Astrocyte (in vitro differentiated cells and primary cell): ENCODE measurements at regions not wholly inside any gene's neighbourhood (a gene's known extent, or its start where the extent isn't known, plus 50 kb on each side); places are given as distances from the start of the nearest gene placed in this dataset.

Experiments
- DNase-seq: peaks from one replicate; pipeline ENCODE4 v3.0.0-alpha.2; 2010; ENCODE audit warnings: low read depth
- FAIRE-seq: peaks from 2 replicates; lab custom pipeline; 2011; peaks lifted over from hg19 to GRCh38; lab: Jason Lieb, UNC
- H2AFZ ChIP-seq: 2 replicates; pipeline ENCODE4 v1.6.0; 2012; ENCODE audit warnings: low read depth, low read length, inconsistent platforms
- H3K27ac ChIP-seq: 2 replicates; pipeline ENCODE4 v1.5.1; 2011; ENCODE audit warnings: low read depth, low read length, inconsistent platforms
- H3K27me3 ChIP-seq: 2 replicates; pipeline ENCODE4 v1.6.0; 2011; ENCODE audit warnings: low read length, inconsistent platforms; ENCODE audit not compliant: insufficient read depth
- H3K36me3 ChIP-seq: 2 replicates; pipeline ENCODE4 v1.5.1; 2011; ENCODE audit warnings: low read length, inconsistent platforms; ENCODE audit not compliant: insufficient read depth
- H3K4me1 ChIP-seq: 2 replicates; pipeline ENCODE4 v1.5.1; 2011; ENCODE audit warnings: low read length, inconsistent platforms; ENCODE audit not compliant: insufficient read depth
- H3K4me2 ChIP-seq: 2 replicates; pipeline ENCODE4 v1.6.0; 2012; ENCODE audit warnings: low read length, inconsistent platforms
- H3K4me3 ChIP-seq: 2 replicates; pipeline ENCODE4 v1.5.1; 2011; ENCODE audit warnings: low read depth, mild to moderate bottlenecking, low read length, inconsistent platforms; ENCODE audit not compliant: insufficient read depth
- H3K79me2 ChIP-seq: 2 replicates; pipeline ENCODE4 v1.6.0; 2012; ENCODE audit warnings: mild to moderate bottlenecking, low read length, inconsistent platforms; ENCODE audit not compliant: insufficient read depth
- H3K9ac ChIP-seq: 2 replicates; pipeline ENCODE4 v1.6.0; 2012; ENCODE audit warnings: mild to moderate bottlenecking, low read length, inconsistent platforms
- H3K9me3 ChIP-seq: 2 replicates; pipeline ENCODE4 v1.5.1; 2012; ENCODE audit warnings: low read depth, mild to moderate bottlenecking, low read length, inconsistent platforms; ENCODE audit not compliant: insufficient read depth
- H4K20me1 ChIP-seq: 2 replicates; pipeline ENCODE4 v1.6.0; 2012; ENCODE audit warnings: low read length, inconsistent platforms; ENCODE audit not compliant: insufficient read depth
- H3K27ac Mint-ChIP-seq: one replicate; pipeline ENCODE4 v1.8.0; 2021; ENCODE audit warnings: mild to moderate bottlenecking, mixed read lengths; ENCODE audit not compliant: unreplicated experiment
- H3K27me3 Mint-ChIP-seq: one replicate; pipeline ENCODE4 v1.8.0; 2021; ENCODE audit warnings: low read depth, mixed read lengths; ENCODE audit not compliant: unreplicated experiment
- H3K36me3 Mint-ChIP-seq: one replicate; pipeline ENCODE4 v1.8.0; 2021; ENCODE audit warnings: low read depth, mixed read lengths; ENCODE audit not compliant: unreplicated experiment
- H3K4me1 Mint-ChIP-seq: one replicate; pipeline ENCODE4 v1.8.0; 2021; ENCODE audit warnings: low read depth, mixed read lengths; ENCODE audit not compliant: unreplicated experiment
- H3K4me3 Mint-ChIP-seq: one replicate; pipeline ENCODE4 v1.8.0; 2021; ENCODE audit warnings: mild to moderate bottlenecking, moderate library complexity, mixed read lengths; ENCODE audit not compliant: unreplicated experiment
- H3K9me3 Mint-ChIP-seq: one replicate; pipeline ENCODE4 v1.8.0; 2021; ENCODE audit warnings: mild to moderate bottlenecking, mixed read lengths; ENCODE audit not compliant: unreplicated experiment
- EZH2 ChIP-seq: IDR thresholded peaks from 2 replicates; pipeline ENCODE4 v1.6.1; 2012; ENCODE audit warnings: mild to moderate bottlenecking, low read length, inconsistent platforms; ENCODE audit not compliant: insufficient read depth
- TF ChIP-seq, protein P1 (sequence below): IDR thresholded peaks from 2 replicates; pipeline ENCODE4 v1.5.1; 2011; ENCODE audit warnings: low read depth, mild to moderate bottlenecking, inconsistent platforms, low read length, moderate library complexity; ENCODE audit not compliant: insufficient read depth

DNA sequence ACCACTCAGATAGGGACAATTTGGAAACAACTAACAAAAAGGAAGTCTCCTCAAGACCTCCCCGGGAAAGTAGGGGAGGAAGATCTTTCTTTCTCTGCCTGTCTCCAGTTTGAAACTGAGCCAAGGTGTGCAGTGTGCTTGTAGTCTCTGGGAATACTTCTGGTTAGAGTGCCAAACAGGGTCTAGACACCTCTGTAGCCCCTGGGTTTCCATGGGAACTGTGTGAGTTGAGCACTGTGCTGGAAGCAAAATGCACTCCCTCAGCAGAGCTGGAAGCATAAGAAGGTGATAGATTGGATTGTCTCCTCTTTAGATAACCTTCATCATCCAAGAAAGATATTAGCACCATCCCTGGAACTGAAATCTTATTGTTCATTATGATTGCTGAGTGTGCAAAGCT lies 129.2 kb upstream of the TNPO1 start:
- H3K9me3 Mint-ChIP-seq: peaks cover 4% of the 10 kb centered on the region
- H3K4me3 Mint-ChIP-seq: no peak overlapping the region
- H3K9ac ChIP-seq: no peak overlapping the region
- H3K79me2 ChIP-seq: no peaks in the 10 kb centered on the region
- H3K9me3 ChIP-seq: no peaks in the 10 kb centered on the region
- no peaks in the 10 kb centered on the region for H3K27me3 ChIP-seq
- H2AFZ ChIP-seq: no peak overlapping the region
- TF ChIP-seq, protein P1, sequence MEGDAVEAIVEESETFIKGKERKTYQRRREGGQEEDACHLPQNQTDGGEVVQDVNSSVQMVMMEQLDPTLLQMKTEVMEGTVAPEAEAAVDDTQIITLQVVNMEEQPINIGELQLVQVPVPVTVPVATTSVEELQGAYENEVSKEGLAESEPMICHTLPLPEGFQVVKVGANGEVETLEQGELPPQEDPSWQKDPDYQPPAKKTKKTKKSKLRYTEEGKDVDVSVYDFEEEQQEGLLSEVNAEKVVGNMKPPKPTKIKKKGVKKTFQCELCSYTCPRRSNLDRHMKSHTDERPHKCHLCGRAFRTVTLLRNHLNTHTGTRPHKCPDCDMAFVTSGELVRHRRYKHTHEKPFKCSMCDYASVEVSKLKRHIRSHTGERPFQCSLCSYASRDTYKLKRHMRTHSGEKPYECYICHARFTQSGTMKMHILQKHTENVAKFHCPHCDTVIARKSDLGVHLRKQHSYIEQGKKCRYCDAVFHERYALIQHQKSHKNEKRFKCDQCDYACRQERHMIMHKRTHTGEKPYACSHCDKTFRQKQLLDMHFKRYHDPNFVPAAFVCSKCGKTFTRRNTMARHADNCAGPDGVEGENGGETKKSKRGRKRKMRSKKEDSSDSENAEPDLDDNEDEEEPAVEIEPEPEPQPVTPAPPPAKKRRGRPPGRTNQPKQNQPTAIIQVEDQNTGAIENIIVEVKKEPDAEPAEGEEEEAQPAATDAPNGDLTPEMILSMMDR: no peak
- no peak for TF ChIP-seq EZH2
- no peaks in the 10 kb centered on the region for H3K36me3 ChIP-seq
- H4K20me1 ChIP-seq: no peaks in the 10 kb centered on the region
- H3K4me1 ChIP-seq: no peaks in the 10 kb centered on the region
- no peaks in the 10 kb centered on the region for H3K4me1 Mint-ChIP-seq
- DNase-seq (no peak), FAIRE-seq (no peak)
- peaks cover 3% of the 10 kb centered on the region for H3K27me3 Mint-ChIP-seq
- H3K27ac ChIP-seq: no peak overlapping the region
- H3K36me3 Mint-ChIP-seq: no peaks in the 10 kb centered on the region
- no peak overlapping the region for H3K27ac Mint-ChIP-seq
- no peak overlapping the region for H3K4me3 ChIP-seq
- no peak overlapping the region for H3K4me2 ChIP-seq

DNA sequence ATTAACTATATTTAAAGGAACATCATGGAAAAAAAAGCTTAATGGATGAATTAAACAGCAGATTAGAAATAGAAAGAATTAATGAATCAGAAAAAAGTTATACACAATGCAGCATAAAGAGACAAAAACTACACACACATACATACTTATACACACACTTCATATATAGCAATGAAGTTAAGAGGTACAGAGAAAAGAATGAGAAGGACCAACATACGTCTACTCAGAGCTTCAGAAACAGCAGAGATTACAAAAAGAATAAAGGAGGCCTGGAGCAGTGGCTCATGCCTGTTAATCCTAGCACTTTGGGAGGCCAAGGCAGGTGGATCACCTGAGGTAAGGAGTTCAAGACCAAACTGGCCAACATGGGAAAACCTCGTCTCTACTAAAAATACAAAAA lies 133.9 kb upstream of the TNPO1 start:
- H4K20me1 ChIP-seq: no peaks in the 10 kb centered on the region
- H3K4me3 ChIP-seq: no peak overlapping the region
- Mint-ChIP-seq H3K27me3 (no peaks in the 10 kb centered on the region), H3K27ac (no peak overlapping the region), H3K4me3 (no peak overlapping the region), H3K36me3 (no peaks in the 10 kb centered on the region), H3K4me1 (no peaks in the 10 kb centered on the region), H3K9me3 (peaks cover 9% of the 10 kb centered on the region)
- no peaks in the 10 kb centered on the region for H3K27me3 ChIP-seq
- no peak overlapping the region for H3K27ac ChIP-seq
- no peak overlapping the region for H3K9ac ChIP-seq
- H3K36me3 ChIP-seq: no peaks in the 10 kb centered on the region
- FAIRE-seq (no peak), DNase-seq (no peak)
- no peak for TF ChIP-seq EZH2
- TF ChIP-seq, protein P1: no peak
- H3K4me1 ChIP-seq: no peaks in the 10 kb centered on the region
- peaks cover 6% of the 10 kb centered on the region for H3K9me3 ChIP-seq
- no peaks in the 10 kb centered on the region for H3K79me2 ChIP-seq
- no peak overlapping the region for H2AFZ ChIP-seq
- H3K4me2 ChIP-seq: no peak overlapping the region

DNA sequence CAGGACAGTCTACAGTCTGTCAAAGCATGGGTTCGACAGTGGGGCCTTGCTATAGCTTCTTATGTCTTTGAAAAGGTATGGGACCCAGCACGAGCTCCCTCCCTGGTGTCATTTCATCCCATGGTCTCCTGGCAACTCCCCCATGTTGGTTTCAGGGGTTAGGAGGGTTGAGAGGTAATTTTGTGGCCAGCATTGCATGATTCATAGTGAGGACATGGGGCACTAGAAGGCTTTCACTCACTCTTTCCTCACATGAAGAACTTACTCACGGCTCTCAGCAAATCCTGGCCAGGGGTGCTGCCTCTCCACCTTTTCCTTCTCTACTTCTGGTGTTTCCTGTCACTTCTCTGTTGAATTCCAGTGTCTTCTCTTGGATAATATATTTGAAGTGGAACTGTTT lies 134.7 kb upstream of the TNPO1 start:
- TF ChIP-seq, protein P1: no peak
- no peak for TF ChIP-seq EZH2
- H3K27me3 Mint-ChIP-seq: no peaks in the 10 kb centered on the region
- H3K9me3 Mint-ChIP-seq: peaks cover 11% of the 10 kb centered on the region
- Histone ChIP-seq H4K20me1 (no peaks in the 10 kb centered on the region), H3K79me2 (no peaks in the 10 kb centered on the region), H2AFZ (no peak overlapping the region), H3K4me2 (no peak overlapping the region), H3K4me3 (no peak overlapping the region), H3K4me1 (no peaks in the 10 kb centered on the region), H3K27ac (no peak overlapping the region), H3K27me3 (no peaks in the 10 kb centered on the region), H3K9ac (no peak overlapping the region), H3K9me3 (peaks cover 6% of the 10 kb centered on the region), H3K36me3 (no peaks in the 10 kb centered on the region)
- no peaks in the 10 kb centered on the region for H3K36me3 Mint-ChIP-seq
- no peak overlapping the region for H3K4me3 Mint-ChIP-seq
- H3K27ac Mint-ChIP-seq: no peak overlapping the region
- no peak for FAIRE-seq
- DNase-seq: no peak
- H3K4me1 Mint-ChIP-seq: no peaks in the 10 kb centered on the region
